Transverse colon (tissue), 4 donors: ENCODE measurements at regions not wholly inside any gene's neighbourhood (a gene's known extent, or its start where the extent isn't known, plus 50 kb on each side); places are given as distances from the start of the nearest gene placed in this dataset.

Source experiments
- DNase-seq: peaks from one replicate; pipeline ENCODE4 v3.0.0-alpha.2; 2019
- H3K27ac ChIP-seq, 4 donors: fragments of 200-600 bp; sonication (generic); 2 replicates each; pipeline ENCODE4 v1.5.1; 2016 to 2018; ENCODE audit warnings: inconsistent platforms in 4 of 4
- H3K27me3 ChIP-seq: fragments of 200-600 bp; sonication (generic); 2 replicates; pipeline ENCODE4 v1.5.1; 2017; ENCODE audit warnings: inconsistent platforms
- H3K36me3 ChIP-seq, 4 donors: fragments of 200-600 bp; sonication (generic); 2 replicates each; pipeline ENCODE4 v1.5.1; 2017 to 2019; ENCODE audit warnings: inconsistent platforms in 4 of 4
- H3K4me1 ChIP-seq, 4 donors: fragments of 200-600 bp; sonication (generic); 2 replicates each; pipeline ENCODE4 v1.5.1; 2017 to 2020; ENCODE audit warnings: inconsistent platforms in 4 of 4
- H3K4me3 ChIP-seq, 4 donors: fragments of 200-600 bp; sonication (generic); 1 replicate in 1 of 4; 2 replicates in 3 of 4; pipeline versions ENCODE4 v1.5.1 to v1.6.1; 2017 to 2019; ENCODE audit warnings: inconsistent platforms in 4 of 4
- H3K9me3 ChIP-seq, 2 donors: fragments of 200-600 bp; sonication (generic); 2 replicates each; pipeline ENCODE4 v1.5.1; 2017 to 2019; ENCODE audit warnings: inconsistent platforms in 2 of 2
- CTCF ChIP-seq, 5 experiments: fragments of 200-600 bp in 3 of 5; fragments of 450-650 bp in 2 of 5; sonication (generic) in 3 of 5; IDR thresholded peaks; 1 replicate in 2 of 5; 2 replicates in 3 of 5; pipeline ENCODE4 v1.5.1; 2016 to 2017; ENCODE audit warnings: antibody characterized with exemption in 5 of 5, inconsistent platforms in 3 of 5, mild to moderate bottlenecking in 2 of 5, moderate library complexity in 1 of 5
- EP300 ChIP-seq: sonication (generic); formaldehyde crosslinking; IDR thresholded peaks from one replicate; pipeline ENCODE4 v1.6.1; 2017; ENCODE audit warnings: antibody characterized with exemption, low read depth
- POLR2A ChIP-seq: fragments of 450-650 bp; IDR thresholded peaks from one replicate; pipeline ENCODE4 v1.6.1; 2016; ENCODE audit warnings: antibody characterized with exemption, mild to moderate bottlenecking, moderate library complexity
- POLR2AphosphoS5 ChIP-seq, 3 donors: sonication (generic); formaldehyde crosslinking; IDR thresholded peaks; one replicate each; pipeline ENCODE4 v1.6.1; 2016; ENCODE audit warnings: antibody characterized with exemption in 3 of 3
- WGBS, 2 donors: methylation state at CpG; one replicate each; pipeline ENCODE4 v1.1.5; 2018; ENCODE audit warnings: low coverage in 1 of 2; 5-methylcytosine and 5-hydroxymethylcytosine counted together
- in situ Hi-C, 4 donors: fragments of 200-750 bp; cut with MboI; loops; one replicate each; pipeline versions ENCODE4 v1.15.0 to v1.15.1; 2017; ENCODE audit warnings: low sequenced_read_pairs in 3 of 4, low pct_ligation_motif_present in 1 of 4, low pct_unique_long_range_greater_than_20kb in 1 of 4
- intact Hi-C: fragments of 100-400 bp; cut with DNase I; formaldehyde crosslinking; loops from one replicate; pipeline ENCODE4 v1.15.1; 2023; ENCODE audit warnings: low total_unique reads

GRCh38 chr9:135290086-135290485, 189.5 kb upstream of the PPP1R26 start:
- no peak for DNase-seq
- peaks cover 11% of the 10 kb centered on the region for H3K27me3 ChIP-seq
- WGBS, 2 donors = 77% methylated on average over 9 of the region's 9 CpGs; no CpG with 5 or more reads in 1 of the 2 donors
- H3K9me3 ChIP-seq = no peaks in the 10 kb centered on the region
- no peak for TF ChIP-seq EP300
- no peak for TF ChIP-seq POLR2AphosphoS5 (IDR thresholded peaks at IDR 0.05)
- TF ChIP-seq POLR2A = no peak
- TF ChIP-seq CTCF (IDR thresholded peaks at IDR 0.05) = no peak
- no peaks in the 10 kb centered on the region for H3K4me1 ChIP-seq
- H3K4me3 ChIP-seq = no peak overlapping the region
- intact Hi-C loops = no loop called here
- H3K36me3 ChIP-seq = no peaks in the 10 kb centered on the region
- in situ Hi-C loops = no loop called here
- no peak overlapping the region for H3K27ac ChIP-seq

GRCh38 chr9:135290566-135290965, 189.0 kb upstream of the PPP1R26 start:
- H3K9me3 ChIP-seq = no peaks in the 10 kb centered on the region
- intact Hi-C loops = no loop called here
- TF ChIP-seq POLR2A (no peak), EP300 (no peak), POLR2AphosphoS5 (IDR thresholded peaks at IDR 0.05) (no peak), CTCF (IDR thresholded peaks at IDR 0.05) (no peak)
- no peak overlapping the region for H3K27ac ChIP-seq
- in situ Hi-C loops = no loop called here
- H3K36me3 ChIP-seq = no peaks in the 10 kb centered on the region
- DNase-seq = no peak
- 82% methylated on average over 5 to 9 of the region's 9 CpGs for WGBS, 2 donors
- H3K4me3 ChIP-seq = no peak overlapping the region
- no peaks in the 10 kb centered on the region for H3K4me1 ChIP-seq
- peaks cover 11% of the 10 kb centered on the region for H3K27me3 ChIP-seq

- Histone ChIP-seq H3K4me1 (no peaks in the 10 kb centered on the region), H3K4me3 (no peak overlapping the region), H3K27ac (no peak overlapping the region), H3K9me3 (no peaks in the 10 kb centered on the region), H3K27me3 (peaks cover 11% of the 10 kb centered on the region), H3K36me3 (no peaks in the 10 kb centered on the region)
- WGBS, 2 donors = 81 to 82% methylated on average over 2 to 17 of the region's 17 CpGs
- TF ChIP-seq CTCF (IDR thresholded peaks at IDR 0.05) (no peak), POLR2AphosphoS5 (IDR thresholded peaks at IDR 0.05) (no peak), POLR2A (no peak), EP300 (no peak)
- intact Hi-C loops = no loop called here
- in situ Hi-C loops = no loop called here
- no peak for DNase-seq
These were observed 188.4 kb upstream of the PPP1R26 start for GRCh38 chr9:135291165-135291564.

GRCh38 chr9:135294836-135295235, 184.7 kb upstream of the PPP1R26 start:
- no peaks in the 10 kb centered on the region for H3K9me3 ChIP-seq
- no peak for DNase-seq
- no peak overlapping the region for H3K4me3 ChIP-seq
- peaks cover 20% of the 10 kb centered on the region for H3K27me3 ChIP-seq
- no peak overlapping the region for H3K27ac ChIP-seq
- no peaks in the 10 kb centered on the region for H3K4me1 ChIP-seq
- in situ Hi-C loops = no loop called here
- whole genome bisulfite sequencing, 2 donors = 89 to 90% methylated on average over 2 to 11 of the region's 11 CpGs
- no peaks in the 10 kb centered on the region for H3K36me3 ChIP-seq
- no peak for TF ChIP-seq EP300
- no peak for TF ChIP-seq POLR2AphosphoS5 (IDR thresholded peaks at IDR 0.05)
- no peak for TF ChIP-seq CTCF (IDR thresholded peaks at IDR 0.05)
- no peak for TF ChIP-seq POLR2A
- intact Hi-C loops = no loop called here
